Left cardiac atrium (tissue), 4 donors: ENCODE measurements at regions not wholly inside any gene's neighbourhood (a gene's known extent, or its start where the extent isn't known, plus 50 kb on each side); places are given as distances from the start of the nearest gene placed in this dataset.

Experiments
- ATAC-seq, 2 donors: fragments of 200-7000 bp; cut with Tn5 transposase; one replicate each; pipeline ENCODE4 v1.9.1; 2020; ENCODE audit warnings: mild to moderate bottlenecking in 2 of 2, moderate library complexity in 2 of 2
- DNase-seq: peaks from one replicate; pipeline ENCODE4 v3.0.0-alpha.2; 2020
- intact Hi-C, 2 donors: fragments of 100-400 bp; cut with DNase I; formaldehyde crosslinking; loops; one replicate each; pipeline versions ENCODE4 v1.14.1 to v1.15.1; 2022 to 2023
- donor health status: DM: no; HTN: yes; CAD: no.
- donor health status: DM: no; HTN: yes; CAD: no; lungs with severe emphysema.
- donor health status: DM: yes; HTN: yes; CAD: no.
- donor health status: Dilated cardiomyopathy.

GRCh38 chr12:98275131-98275475 lies 240.3 kb upstream of the TMPO start:
- intact Hi-C loops: no loop called here
- ATAC-seq: no peak
- no peak for DNase-seq

GRCh38 chr12:98280152-98280551 lies 235.2 kb upstream of the TMPO start:
- intact Hi-C loops: no loop called here
- DNase-seq (no peak), ATAC-seq (no peak)

GRCh38 chr12:98280621-98281020 lies 234.8 kb upstream of the TMPO start:
- no peak for DNase-seq
- intact Hi-C loops: no loop called here
- ATAC-seq: no peak

- DNase-seq: no peak
- ATAC-seq: no peak
- intact Hi-C loops: no loop called here
Observed at GRCh38 chr12:98291828-98292227, 223.6 kb upstream of the TMPO start.

GRCh38 chr12:98294051-98294805 lies 221.2 kb upstream of the TMPO start:
- ATAC-seq: no peak
- no peak for DNase-seq
- intact Hi-C loops: no loop called here

- ATAC-seq: no peak
- DNase-seq: no peak
- intact Hi-C loops: no loop called here
Observed at GRCh38 chr12:98295681-98296080, 219.7 kb upstream of the TMPO start.

GRCh38 chr12:98296462-98297079 lies 218.8 kb upstream of the TMPO start:
- intact Hi-C loops: no loop called here
- no peak for ATAC-seq
- DNase-seq: no peak

- DNase-seq (no peak), ATAC-seq (no peak)
- intact Hi-C loops: no loop called here
Observed at GRCh38 chr12:98297538-98297937, 217.9 kb upstream of the TMPO start.

- intact Hi-C loops: no loop called here
- no peak for DNase-seq
- ATAC-seq: no peak
Observed at GRCh38 chr12:98308141-98308540, 207.2 kb upstream of the TMPO start.

- intact Hi-C loops: no loop called here
- no peak for ATAC-seq
- no peak for DNase-seq
Observed at GRCh38 chr12:98317939-98318899, 197.2 kb upstream of the TMPO start.

GRCh38 chr12:98319716-98320425 lies 195.5 kb upstream of the TMPO start:
- intact Hi-C loops: no loop called here
- DNase-seq (no peak), ATAC-seq (no peak)

GRCh38 chr12:98325003-98325402 lies 190.4 kb upstream of the TMPO start:
- intact Hi-C loops: no loop called here
- ATAC-seq (no peak), DNase-seq (no peak)

- DNase-seq: no peak
- no peak for ATAC-seq
- intact Hi-C loops: no loop called here
Observed at GRCh38 chr12:98328467-98328866, 186.9 kb upstream of the TMPO start.

- no peak for ATAC-seq
- no peak for DNase-seq
- intact Hi-C loops: no loop called here
Observed at GRCh38 chr12:98329589-98329988, 185.8 kb upstream of the TMPO start.

GRCh38 chr12:98332642-98333041 lies 182.7 kb upstream of the TMPO start:
- no peak for DNase-seq
- intact Hi-C loops: no loop called here
- no peak for ATAC-seq

- ATAC-seq: no peak
Observed at GRCh38 chr12:98334768-98335167, 180.6 kb upstream of the TMPO start.

GRCh38 chr12:98341026-98341425 lies 174.4 kb upstream of the TMPO start:
- no peak for DNase-seq
- intact Hi-C loops: no loop called here
- ATAC-seq: no peak

More at GRCh38 chr12:98334768-98335167, 180.6 kb upstream of the TMPO start:
- DNase-seq: no peak
- intact Hi-C loops: no loop called here

- intact Hi-C loops: no loop called here
- no peak for ATAC-seq
- DNase-seq: no peak
Observed at GRCh38 chr12:98341732-98342131, 173.7 kb upstream of the TMPO start.

GRCh38 chr12:98343002-98343567 lies 172.3 kb upstream of the TMPO start:
- intact Hi-C loops: no loop called here
- DNase-seq: no peak
- no peak for ATAC-seq
